ENCODE measurements at regions not wholly inside any gene's neighbourhood (a gene's known extent, or its start where the extent isn't known, plus 50 kb on each side); places are given as distances from the start of the nearest gene placed in this dataset.

- no peak overlapping the region for H3K27ac ChIP-seq
Measured at GRCh38 chr1:239647964-239648632, 261.7 kb downstream of the CHRM3 start.

GRCh38 chr1:239655023-239655422, 268.7 kb downstream of the CHRM3 start:
- Histone ChIP-seq H4K20me1 (ENCODE audit: insufficient read depth) (no peaks in the 10 kb centered on the region), H2AFZ (no peak overlapping the region), H3K36me3 (ENCODE audit: low read depth) (no peaks in the 10 kb centered on the region), H3K9me2 (ENCODE audit: insufficient read depth) (no peaks in the 10 kb centered on the region), H3K79me2 (ENCODE audit: insufficient read depth) (no peaks in the 10 kb centered on the region), H3K4me1 (ENCODE audit: insufficient read depth) (no peaks in the 10 kb centered on the region), H3K9ac (no peak overlapping the region), H3K4me2 (ENCODE audit: unreplicated experiment) (no peak overlapping the region), H3K27me3 (replicated peaks; ENCODE audit: insufficient read depth) (no peaks in the 10 kb centered on the region), H3K4me3 (no peak overlapping the region), H3K9me3 (ENCODE audit: low read depth) (no peaks in the 10 kb centered on the region), H3K27ac (no peak overlapping the region), H3F3A (ENCODE audit: insufficient read depth) (no peaks in the 10 kb centered on the region)
- in situ Hi-C loops (cut with MboI): no loop called here
- 6 to 17% methylated on average over 2 of the region's 2 CpGs for WGBS, 2 experiments (ENCODE audit: low coverage in 1 of 2, low lambda C conversion rate in 2 of 2, missing lambda C conversion rate in 2 of 2)
- DNase-seq: no peak
- TF ChIP-seq EZH2 (IDR thresholded peaks at IDR 0.05; ENCODE audit: insufficient read depth, poor library complexity, severe bottlenecking) (no peak), EZH2phosphoT487 (IDR thresholded peaks at IDR 0.05; ENCODE audit: insufficient read depth, low read depth) (no peak)

More at GRCh38 chr1:239647964-239648632, 261.7 kb downstream of the CHRM3 start:
- 16 to 17% methylated on average over 2 of the region's 2 CpGs for WGBS, 2 experiments (ENCODE audit: low coverage in 1 of 2, low lambda C conversion rate in 2 of 2, missing lambda C conversion rate in 2 of 2)
- DNase-seq: no peak
- TF ChIP-seq EZH2phosphoT487 (IDR thresholded peaks at IDR 0.05; ENCODE audit: insufficient read depth, low read depth): no peak
- no peak for TF ChIP-seq EZH2 (IDR thresholded peaks at IDR 0.05; ENCODE audit: insufficient read depth, poor library complexity, severe bottlenecking)
- Histone ChIP-seq H3K36me3 (ENCODE audit: low read depth) (no peaks in the 10 kb centered on the region), H3K9ac (no peak overlapping the region), H3K79me2 (ENCODE audit: insufficient read depth) (no peaks in the 10 kb centered on the region), H3K4me2 (ENCODE audit: unreplicated experiment) (no peak overlapping the region), H3K27me3 (replicated peaks; ENCODE audit: insufficient read depth) (no peaks in the 10 kb centered on the region), H4K20me1 (ENCODE audit: insufficient read depth) (no peaks in the 10 kb centered on the region), H3K4me1 (ENCODE audit: insufficient read depth) (no peaks in the 10 kb centered on the region), H2AFZ (no peak overlapping the region), H3K9me3 (ENCODE audit: low read depth) (no peaks in the 10 kb centered on the region), H3F3A (ENCODE audit: insufficient read depth) (no peaks in the 10 kb centered on the region), H3K9me2 (ENCODE audit: insufficient read depth) (no peaks in the 10 kb centered on the region), H3K4me3 (no peak overlapping the region)
- in situ Hi-C loops (cut with MboI): no loop called here

GRCh38 chr1:239657291-239657690, 270.9 kb downstream of the CHRM3 start:
- no peaks in the 10 kb centered on the region for H3K79me2 ChIP-seq (ENCODE audit: insufficient read depth)
- H3K9ac ChIP-seq: no peak overlapping the region
- H4K20me1 ChIP-seq (ENCODE audit: insufficient read depth): no peaks in the 10 kb centered on the region
- TF ChIP-seq EZH2phosphoT487 (IDR thresholded peaks at IDR 0.05; ENCODE audit: insufficient read depth, low read depth) (no peak), EZH2 (IDR thresholded peaks at IDR 0.05; ENCODE audit: insufficient read depth, poor library complexity, severe bottlenecking) (no peak)
- no peaks in the 10 kb centered on the region for H3K4me1 ChIP-seq (ENCODE audit: insufficient read depth)
- no peak overlapping the region for H3K4me3 ChIP-seq
- H3F3A ChIP-seq (ENCODE audit: insufficient read depth): no peaks in the 10 kb centered on the region
- 42 to 49% methylated on average over 2 of the region's 2 CpGs for WGBS, 2 experiments (ENCODE audit: low coverage in 1 of 2, low lambda C conversion rate in 2 of 2, missing lambda C conversion rate in 2 of 2)
- no peak overlapping the region for H3K27ac ChIP-seq
- no peaks in the 10 kb centered on the region for H3K36me3 ChIP-seq (ENCODE audit: low read depth)
- no peak overlapping the region for H2AFZ ChIP-seq
- DNase-seq: no peak
- in situ Hi-C loops (cut with MboI): no loop called here
- no peak overlapping the region for H3K4me2 ChIP-seq (ENCODE audit: unreplicated experiment)
- H3K9me2 ChIP-seq (ENCODE audit: insufficient read depth): no peaks in the 10 kb centered on the region
- no peaks in the 10 kb centered on the region for H3K9me3 ChIP-seq (ENCODE audit: low read depth)
- no peaks in the 10 kb centered on the region for H3K27me3 ChIP-seq (replicated peaks; ENCODE audit: insufficient read depth)

GRCh38 chr1:239662950-239663349, 276.6 kb downstream of the CHRM3 start:
- no peak for TF ChIP-seq EZH2 (IDR thresholded peaks at IDR 0.05; ENCODE audit: insufficient read depth, poor library complexity, severe bottlenecking)
- no peak for TF ChIP-seq EZH2phosphoT487 (IDR thresholded peaks at IDR 0.05; ENCODE audit: insufficient read depth, low read depth)
- Histone ChIP-seq H3K4me1 (ENCODE audit: insufficient read depth) (no peaks in the 10 kb centered on the region), H2AFZ (no peak overlapping the region), H3K36me3 (ENCODE audit: low read depth) (no peaks in the 10 kb centered on the region), H3K9me2 (ENCODE audit: insufficient read depth) (no peaks in the 10 kb centered on the region), H4K20me1 (ENCODE audit: insufficient read depth) (no peaks in the 10 kb centered on the region), H3K4me2 (ENCODE audit: unreplicated experiment) (no peak overlapping the region), H3F3A (ENCODE audit: insufficient read depth) (no peaks in the 10 kb centered on the region), H3K9ac (no peak overlapping the region), H3K4me3 (no peak overlapping the region), H3K27me3 (replicated peaks; ENCODE audit: insufficient read depth) (no peaks in the 10 kb centered on the region), H3K27ac (no peak overlapping the region), H3K79me2 (ENCODE audit: insufficient read depth) (no peaks in the 10 kb centered on the region), H3K9me3 (ENCODE audit: low read depth) (no peaks in the 10 kb centered on the region)
- 36 to 38% methylated on average over 3 of the region's 3 CpGs for WGBS, 2 experiments (ENCODE audit: low coverage in 1 of 2, low lambda C conversion rate in 2 of 2, missing lambda C conversion rate in 2 of 2)
- in situ Hi-C loops (cut with MboI): no loop called here
- no peak for DNase-seq

All from GM23248 (cell line).